HAP-1 (cell line): ENCODE measurements at regions not wholly inside any gene's neighbourhood (a gene's known extent, or its start where the extent isn't known, plus 50 kb on each side); places are given as distances from the start of the nearest gene placed in this dataset.
"Not testable (repeated sequence)": the region's sequence is repeated elsewhere in the genome, so short reads cannot be mapped to it uniquely, and the experiment has no call there.

Source experiments
- DNase-seq, 2 experiments: peaks; one replicate each; pipeline ENCODE4 v3.0.0-alpha.2; 2016 to 2020; ENCODE audit warnings: low spot score in 2 of 2
- H3K27me3 ChIP-seq: fragments of 250-450 bp; sonication (Bioruptor Pico); 2 replicates; pipeline ENCODE4 v1.5.1; 2020; ENCODE audit warnings: low read depth, mild to moderate bottlenecking, moderate library complexity
- H3K36me3 ChIP-seq: fragments of 250-450 bp; sonication (Bioruptor Pico); replicated peaks from 2 replicates; pipeline ENCODE4 v1.5.1; 2020; ENCODE audit warnings: mild to moderate bottlenecking
- H3K4me1 ChIP-seq: fragments of 250-450 bp; sonication (Bioruptor Pico); 2 replicates; pipeline ENCODE4 v1.5.1; 2020; ENCODE audit warnings: mild to moderate bottlenecking
- H3K4me3 ChIP-seq: fragments of 250-450 bp; sonication (Bioruptor Pico); 2 replicates; pipeline ENCODE4 v1.5.1; 2020; ENCODE audit warnings: mild to moderate bottlenecking, moderate library complexity
- H3K9me3 ChIP-seq: fragments of 250-450 bp; sonication (Bioruptor Pico); 2 replicates; pipeline ENCODE4 v1.5.1; 2020; ENCODE audit warnings: mild to moderate bottlenecking, moderate library complexity
- in situ Hi-C: fragments of 300-500 bp; cut with MboI; formaldehyde crosslinking; loops from 3 replicates; pipeline ENCODE4 v1.14.3; 2020; ENCODE audit warnings: low sequenced_read_pairs, inconsistent platforms, mixed read lengths

DNA sequence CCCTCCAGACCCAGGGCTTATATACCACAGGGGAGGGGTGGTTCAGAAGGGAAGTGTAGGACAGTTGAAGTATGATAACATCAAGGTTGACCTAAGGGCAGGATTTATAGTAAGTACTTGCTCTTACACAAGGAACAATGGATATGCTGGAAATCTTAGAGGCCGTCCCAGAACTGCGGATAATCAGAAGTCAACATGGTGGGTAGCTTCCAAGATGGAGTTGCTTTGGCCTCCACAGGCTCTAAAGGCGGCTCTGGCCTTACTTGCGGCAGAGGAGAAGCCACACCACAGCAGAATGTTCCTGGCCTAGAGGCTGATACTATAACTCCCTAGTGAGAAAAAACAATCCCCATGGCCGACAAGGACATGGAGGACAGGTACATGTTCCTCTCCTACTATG lies 344.7 kb downstream of the CDC5L start:
- in situ Hi-C loops = no loop called here
- Histone ChIP-seq H3K9me3 (no peaks in the 10 kb centered on the region), H3K36me3 (no peaks in the 10 kb centered on the region), H3K4me3 (no peak overlapping the region), H3K4me1 (no peaks in the 10 kb centered on the region), H3K27me3 (no peaks in the 10 kb centered on the region)
- DNase-seq = no peak

DNA sequence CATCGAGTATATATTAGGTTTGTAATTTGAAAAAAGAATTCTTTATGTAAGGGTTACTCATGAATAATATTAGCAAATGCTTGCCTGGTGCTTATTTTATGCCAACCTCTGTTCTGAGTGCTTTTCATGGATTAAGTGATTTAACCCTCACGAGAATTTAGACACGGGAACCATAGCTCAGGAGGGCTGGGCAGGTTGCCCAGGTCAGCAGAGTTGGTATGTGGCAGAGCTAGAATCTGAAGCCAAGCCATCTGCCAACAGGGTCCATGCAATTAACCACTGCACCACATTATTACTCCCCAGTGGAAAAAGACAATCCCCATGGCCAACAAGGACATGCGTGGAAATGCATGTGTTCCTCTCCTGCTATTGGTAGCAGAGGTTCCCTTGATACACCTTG lies 345.6 kb downstream of the CDC5L start:
- no peaks in the 10 kb centered on the region for H3K27me3 ChIP-seq
- H3K9me3 ChIP-seq = no peaks in the 10 kb centered on the region
- DNase-seq = no peak
- no peaks in the 10 kb centered on the region for H3K36me3 ChIP-seq
- no peak overlapping the region for H3K4me3 ChIP-seq
- in situ Hi-C loops = no loop called here
- no peaks in the 10 kb centered on the region for H3K4me1 ChIP-seq

DNA sequence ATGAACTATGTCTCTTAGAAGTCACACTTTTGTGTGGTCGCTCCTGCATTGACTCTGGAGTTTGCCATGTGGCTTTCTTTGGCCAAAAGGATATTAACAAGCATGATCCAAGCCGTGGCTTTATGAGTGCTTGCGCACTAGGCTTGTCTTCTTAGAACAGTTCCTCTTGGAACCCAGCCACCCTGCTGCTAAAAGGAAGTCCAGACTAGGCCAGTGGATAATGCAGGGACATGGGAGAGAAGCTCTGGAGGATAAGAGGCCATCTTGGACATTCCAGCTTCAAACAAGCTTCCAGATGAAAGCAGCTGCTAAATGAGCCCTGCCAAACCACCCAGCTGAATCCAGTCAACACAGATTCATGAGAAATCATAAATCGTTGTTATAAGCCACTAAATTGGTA lies 346.4 kb downstream of the CDC5L start:
- H3K4me3 ChIP-seq = no peak overlapping the region
- in situ Hi-C loops = no loop called here
- no peaks in the 10 kb centered on the region for H3K4me1 ChIP-seq
- no peaks in the 10 kb centered on the region for H3K9me3 ChIP-seq
- no peaks in the 10 kb centered on the region for H3K27me3 ChIP-seq
- DNase-seq = no peak
- no peaks in the 10 kb centered on the region for H3K36me3 ChIP-seq

DNA sequence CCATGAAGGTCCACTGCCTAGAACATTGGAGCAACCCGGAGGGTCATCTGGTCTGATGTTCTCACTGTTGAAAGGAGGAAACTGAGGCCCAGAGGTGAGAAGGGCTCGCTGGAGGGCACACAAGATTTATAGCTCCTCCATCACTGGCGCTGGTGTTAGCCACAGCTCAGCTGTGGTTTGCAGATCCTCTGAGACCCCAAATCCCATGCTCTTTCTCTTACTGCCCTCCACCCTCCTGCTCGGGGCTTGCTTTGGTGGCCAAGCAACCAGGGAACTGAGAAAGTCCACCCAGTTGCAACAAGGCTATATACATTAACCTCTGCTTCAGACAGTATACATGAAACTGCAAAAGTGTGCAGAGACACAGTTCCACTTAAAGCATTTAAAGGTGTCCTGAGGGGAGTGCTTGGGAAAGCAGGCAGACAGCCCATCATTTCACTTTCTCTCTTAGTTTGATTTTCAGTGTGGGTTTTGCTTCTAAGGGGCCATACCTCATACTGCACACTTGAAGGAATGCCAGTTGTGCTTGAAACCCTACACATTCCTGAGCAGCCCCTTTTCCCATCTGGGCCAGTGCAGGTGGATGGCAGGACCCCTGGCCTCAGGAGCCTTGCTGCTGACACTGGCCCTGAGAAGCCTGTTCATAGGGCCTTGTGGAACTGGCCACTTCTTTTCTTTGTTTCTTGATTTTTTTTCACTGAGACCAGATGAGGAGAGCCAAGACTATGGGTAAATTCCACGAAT lies 347.6 kb downstream of the CDC5L start:
- no peaks in the 10 kb centered on the region for H3K4me1 ChIP-seq
- no peak overlapping the region for H3K4me3 ChIP-seq
- in situ Hi-C loops = no loop called here
- H3K9me3 ChIP-seq = no peaks in the 10 kb centered on the region
- no peaks in the 10 kb centered on the region for H3K36me3 ChIP-seq
- DNase-seq = no peak
- H3K27me3 ChIP-seq = no peaks in the 10 kb centered on the region

DNA sequence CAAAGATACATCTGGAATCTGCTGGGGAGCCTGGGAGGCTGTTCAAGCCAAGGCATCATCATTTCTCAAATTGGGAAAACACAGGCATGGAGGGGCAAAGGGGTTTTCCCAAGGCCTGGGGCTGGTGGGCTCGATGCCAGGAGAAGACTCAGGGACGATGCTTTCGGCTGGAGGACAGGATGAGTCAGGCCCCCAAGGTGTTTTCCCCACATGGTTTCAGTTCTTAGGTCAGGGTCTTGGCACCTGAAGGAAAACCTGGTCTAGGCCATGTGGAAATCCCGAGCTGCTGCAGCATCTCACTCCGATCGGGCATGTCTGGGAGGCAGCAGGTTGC lies 348.1 kb downstream of the CDC5L start:
- DNase-seq = no peak
- Histone ChIP-seq H3K27me3 (no peaks in the 10 kb centered on the region), H3K4me3 (no peak overlapping the region), H3K36me3 (no peaks in the 10 kb centered on the region), H3K4me1 (no peaks in the 10 kb centered on the region), H3K9me3 (no peaks in the 10 kb centered on the region)
- in situ Hi-C loops = no loop called here

DNA sequence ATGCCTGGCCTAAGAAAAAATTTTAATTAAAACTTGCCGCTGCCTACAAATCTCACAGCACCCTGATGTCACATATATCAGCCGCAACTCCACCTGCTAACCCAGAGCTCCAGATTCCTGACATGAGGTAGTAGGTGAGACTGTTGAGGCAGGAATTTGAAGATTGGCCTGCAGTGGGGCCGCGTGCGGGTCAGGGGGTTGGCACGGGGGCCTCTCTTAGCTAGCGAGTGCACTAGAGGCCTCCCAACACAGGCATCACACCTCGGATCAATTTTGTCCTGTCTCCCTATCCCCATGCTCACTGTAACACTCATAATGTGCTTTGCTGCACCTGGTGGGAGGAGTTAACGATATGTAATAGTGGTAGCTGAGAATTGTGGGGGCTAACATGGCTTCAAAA lies 349.8 kb downstream of the CDC5L start:
- Histone ChIP-seq H3K9me3 (no peaks in the 10 kb centered on the region), H3K4me1 (no peaks in the 10 kb centered on the region), H3K27me3 (no peaks in the 10 kb centered on the region), H3K36me3 (no peaks in the 10 kb centered on the region), H3K4me3 (no peak overlapping the region)
- no peak for DNase-seq
- in situ Hi-C loops = no loop called here

DNA sequence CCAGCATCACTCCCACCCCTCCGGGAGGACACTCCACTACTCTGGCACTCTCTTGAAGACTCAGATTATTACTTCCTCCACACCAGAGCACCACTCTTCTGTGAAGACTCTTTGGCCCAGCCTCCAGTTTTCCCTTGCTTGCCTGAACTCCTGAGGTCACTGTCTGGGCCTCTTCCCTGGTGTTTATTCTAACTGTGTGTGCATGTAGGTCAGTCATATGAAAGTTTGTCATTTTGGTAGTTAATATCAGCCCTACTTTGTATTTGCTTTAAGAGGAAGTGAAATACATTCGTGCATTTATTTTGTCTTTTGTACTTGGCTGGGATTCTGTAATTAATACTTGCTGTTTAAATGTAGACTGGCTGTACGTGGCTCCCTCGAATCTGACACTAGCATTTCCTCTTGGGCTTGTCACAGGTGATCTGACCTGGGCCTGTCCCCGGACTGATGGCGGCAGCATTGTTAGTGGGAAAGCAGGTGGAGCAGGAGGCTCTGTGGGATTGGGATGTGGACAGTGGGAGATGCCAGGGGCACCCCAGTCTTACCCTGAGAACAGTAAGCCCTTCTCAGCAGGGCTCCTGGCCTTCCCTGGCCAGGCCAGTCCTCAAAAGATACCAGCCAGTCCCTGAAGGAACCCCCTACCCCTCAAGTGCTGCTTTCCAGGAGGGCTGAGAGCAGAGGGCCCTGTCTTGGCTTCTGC lies 350.5 kb downstream of the CDC5L start:
- no peak for DNase-seq
- H3K9me3 ChIP-seq = no peaks in the 10 kb centered on the region
- in situ Hi-C loops = no loop called here
- no peak overlapping the region for H3K4me3 ChIP-seq
- H3K36me3 ChIP-seq = no peaks in the 10 kb centered on the region
- no peaks in the 10 kb centered on the region for H3K4me1 ChIP-seq
- no peaks in the 10 kb centered on the region for H3K27me3 ChIP-seq

DNA sequence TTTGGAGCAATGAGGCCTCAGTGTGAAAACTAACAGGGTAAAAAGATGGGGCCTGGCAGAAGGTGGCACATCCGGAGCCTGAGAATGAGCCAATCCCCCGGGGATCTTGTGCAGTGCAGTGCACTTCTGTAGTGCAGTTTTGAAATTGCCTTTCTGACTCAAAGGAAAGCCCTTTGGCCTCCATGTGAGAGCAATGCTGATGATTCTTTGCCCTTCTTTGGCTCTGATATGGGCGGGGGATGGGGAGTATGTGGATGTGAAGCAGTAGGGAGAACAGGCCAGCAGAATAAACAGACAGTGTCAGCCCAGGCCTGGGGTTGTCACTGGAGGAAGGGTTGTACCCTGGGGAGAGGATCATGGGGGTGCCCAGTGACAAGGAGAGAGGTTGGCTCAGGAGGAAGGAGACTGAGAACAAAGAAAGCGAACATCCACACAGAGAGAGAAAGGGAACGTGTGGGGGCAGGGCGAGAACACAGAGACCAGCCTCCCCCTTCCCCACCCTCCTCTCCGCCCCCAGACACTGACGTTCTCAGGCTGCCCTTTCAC lies 351.2 kb downstream of the CDC5L start:
- Histone ChIP-seq H3K4me1 (no peaks in the 10 kb centered on the region), H3K27me3 (no peaks in the 10 kb centered on the region), H3K9me3 (no peaks in the 10 kb centered on the region), H3K36me3 (no peaks in the 10 kb centered on the region), H3K4me3 (no peak overlapping the region)
- DNase-seq = no peak
- in situ Hi-C loops = no loop called here

DNA sequence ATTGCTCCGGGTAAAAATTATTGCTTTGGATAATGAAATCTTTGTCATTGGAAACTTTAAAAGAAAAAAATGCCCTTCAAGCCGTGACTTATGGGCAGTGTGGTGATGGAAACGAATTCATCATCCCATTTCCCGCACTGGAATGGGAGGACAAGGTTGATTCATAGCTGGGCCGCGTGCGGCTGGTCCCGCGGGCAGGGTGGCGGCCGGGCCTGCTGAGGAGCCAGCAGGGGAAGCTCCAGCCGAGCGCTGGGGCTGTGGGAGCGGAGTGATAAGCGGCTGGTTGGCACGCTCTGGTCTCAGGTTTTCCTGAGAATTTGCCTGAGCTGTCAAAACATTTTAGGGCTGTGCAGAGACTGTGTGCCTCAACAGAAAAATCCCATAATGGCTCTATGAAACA lies 351.7 kb downstream of the CDC5L start:
- Histone ChIP-seq H3K9me3 (no peaks in the 10 kb centered on the region), H3K27me3 (no peaks in the 10 kb centered on the region), H3K4me1 (no peaks in the 10 kb centered on the region), H3K36me3 (no peaks in the 10 kb centered on the region), H3K4me3 (no peak overlapping the region)
- DNase-seq = no peak
- in situ Hi-C loops = no loop called here

DNA sequence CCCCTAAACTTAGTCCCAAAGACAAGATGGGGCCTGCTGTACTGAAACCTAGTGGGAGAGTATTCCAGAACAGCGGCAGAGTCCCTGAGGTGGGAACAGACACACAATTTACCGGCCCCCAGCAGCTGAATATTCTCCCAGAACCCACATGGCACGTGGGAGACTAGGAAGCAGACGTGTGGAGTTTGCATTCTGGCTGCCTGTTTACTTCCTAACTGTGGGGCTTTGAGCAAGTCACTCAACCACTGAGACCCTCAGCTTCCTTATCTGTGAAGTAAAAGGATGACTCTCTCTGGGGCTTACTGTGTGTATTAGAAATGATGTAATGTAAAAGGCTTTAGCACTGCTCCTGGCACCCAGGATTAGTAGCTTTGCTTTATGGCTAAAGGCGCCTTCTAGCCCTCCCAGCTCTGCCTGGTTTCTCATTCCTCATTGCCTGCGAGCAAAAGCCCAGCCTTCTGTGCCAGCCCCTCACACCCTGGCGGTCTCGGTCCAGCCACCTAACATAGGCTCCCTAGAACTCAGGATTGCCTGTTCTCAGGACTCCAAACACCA lies 353.1 kb downstream of the CDC5L start:
- H3K27me3 ChIP-seq = no peaks in the 10 kb centered on the region; the same call in 1 of the 2 replicates
- no peaks in the 10 kb centered on the region for H3K36me3 ChIP-seq
- H3K9me3 ChIP-seq = no peaks in the 10 kb centered on the region
- no peak for DNase-seq
- H3K4me3 ChIP-seq = no peak overlapping the region
- H3K4me1 ChIP-seq = no peaks in the 10 kb centered on the region
- in situ Hi-C loops = no loop called here

DNA sequence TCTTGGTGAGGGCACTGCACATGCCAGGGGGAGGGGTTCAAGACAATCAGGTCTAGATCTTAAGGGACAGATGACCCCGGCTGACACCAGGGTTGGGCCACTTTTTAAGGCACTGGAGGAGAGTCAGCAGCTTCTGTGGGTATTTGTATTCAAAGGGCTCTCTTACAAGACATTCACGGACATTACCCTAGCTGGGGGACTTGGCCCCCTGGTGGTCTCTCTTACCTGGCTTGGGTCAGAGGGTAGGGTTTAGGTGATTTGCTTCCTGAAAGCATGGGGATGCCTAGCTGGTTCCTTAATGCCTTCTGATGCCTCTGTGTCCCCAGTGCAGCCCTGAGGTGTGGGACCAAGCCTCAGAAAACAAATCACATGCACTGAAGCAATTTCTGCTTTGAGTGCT lies 354.7 kb downstream of the CDC5L start:
- DNase-seq = no peak
- Histone ChIP-seq H3K4me3 (no peak overlapping the region), H3K4me1 (no peaks in the 10 kb centered on the region), H3K9me3 (no peaks in the 10 kb centered on the region), H3K27me3 (no peaks in the 10 kb centered on the region; the same call in 1 of the 2 replicates), H3K36me3 (no peaks in the 10 kb centered on the region)
- in situ Hi-C loops = no loop called here

DNA sequence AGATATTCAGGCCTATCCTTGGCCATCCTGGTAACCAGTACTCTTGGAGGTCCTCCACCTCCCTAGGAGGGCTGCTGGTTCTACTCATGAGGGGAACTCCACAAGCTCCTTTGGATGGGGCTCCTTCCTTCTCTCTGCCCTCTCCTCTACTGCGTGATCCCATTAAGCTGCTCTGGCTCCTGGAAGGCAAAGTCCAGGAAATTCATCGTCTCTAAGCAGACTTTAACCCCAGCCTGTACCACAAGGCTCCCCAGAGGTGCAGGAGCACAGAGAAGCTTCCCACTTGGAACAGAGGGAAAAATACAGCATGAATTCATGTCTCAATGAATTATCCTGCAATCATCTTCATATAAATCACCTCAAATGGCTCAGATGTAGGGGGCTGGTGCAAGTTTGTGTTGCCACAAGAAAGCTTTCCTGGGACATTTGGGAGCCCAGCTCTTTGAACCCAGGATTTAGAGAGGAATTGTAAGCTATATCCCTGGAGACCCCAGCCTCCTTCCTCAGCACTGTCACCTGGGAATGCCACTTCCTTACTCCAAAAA lies 355.4 kb downstream of the CDC5L start:
- Histone ChIP-seq H3K9me3 (no peaks in the 10 kb centered on the region), H3K36me3 (no peaks in the 10 kb centered on the region), H3K4me1 (no peaks in the 10 kb centered on the region), H3K4me3 (no peak overlapping the region), H3K27me3 (no peaks in the 10 kb centered on the region; the same call in 1 of the 2 replicates)
- no peak for DNase-seq
- in situ Hi-C loops = no loop called here

DNA sequence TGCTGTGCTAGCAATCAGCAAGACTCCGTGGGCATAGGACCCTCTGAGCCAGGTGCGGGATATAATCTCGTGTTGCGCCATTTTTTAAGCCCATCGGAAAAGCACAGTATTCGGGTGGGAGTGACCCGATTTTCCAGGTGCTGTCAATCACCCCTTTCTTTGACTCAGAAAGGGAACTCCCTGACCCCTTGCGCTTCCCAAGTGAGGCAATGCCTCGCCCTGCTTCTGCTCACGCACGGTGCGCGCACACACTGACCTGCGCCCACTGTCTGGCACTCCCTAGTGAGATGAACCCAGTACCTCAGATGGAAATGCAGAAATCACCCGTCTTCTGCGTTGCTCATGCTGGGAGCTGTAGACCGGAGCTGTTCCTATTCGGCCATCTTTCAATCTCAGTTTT lies 372.6 kb downstream of the CDC5L start:
- H3K27me3 ChIP-seq, H3K4me1 ChIP-seq, H3K4me3 ChIP-seq, in situ Hi-C loops, H3K9me3 ChIP-seq, DNase-seq, H3K36me3 ChIP-seq: not testable (repeated sequence)

DNA sequence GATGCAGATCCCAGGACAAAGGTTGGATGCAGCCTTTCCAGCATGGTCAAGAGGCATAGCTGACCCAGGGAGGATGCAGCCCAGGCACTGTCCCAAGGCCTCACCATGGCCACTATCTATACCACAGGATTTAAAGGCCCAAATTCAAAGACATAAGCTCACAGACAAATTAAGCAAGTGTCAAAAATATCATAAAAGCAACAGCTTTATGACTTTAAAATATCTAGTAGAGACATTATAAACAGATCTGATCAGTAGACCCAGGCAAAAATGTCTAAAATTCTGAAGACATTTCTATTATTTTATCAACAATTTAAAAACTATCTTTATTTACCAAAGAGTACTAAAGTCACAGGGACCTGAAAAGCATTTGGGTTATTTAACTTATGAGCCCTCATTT lies 373.5 kb downstream of the CDC5L start:
- Histone ChIP-seq H3K4me1 (no peaks in the 10 kb centered on the region), H3K4me3 (no peak overlapping the region), H3K27me3 (no peaks in the 10 kb centered on the region), H3K36me3 (no peaks in the 10 kb centered on the region), H3K9me3 (peaks cover 8% of the 10 kb centered on the region; the same call in 1 of the 2 replicates)
- no peak for DNase-seq
- in situ Hi-C loops = no loop called here
